ENCODE measurements at regions not wholly inside any gene's neighbourhood (a gene's known extent, or its start where the extent isn't known, plus 50 kb on each side); places are given as distances from the start of the nearest gene placed in this dataset.

DNA sequence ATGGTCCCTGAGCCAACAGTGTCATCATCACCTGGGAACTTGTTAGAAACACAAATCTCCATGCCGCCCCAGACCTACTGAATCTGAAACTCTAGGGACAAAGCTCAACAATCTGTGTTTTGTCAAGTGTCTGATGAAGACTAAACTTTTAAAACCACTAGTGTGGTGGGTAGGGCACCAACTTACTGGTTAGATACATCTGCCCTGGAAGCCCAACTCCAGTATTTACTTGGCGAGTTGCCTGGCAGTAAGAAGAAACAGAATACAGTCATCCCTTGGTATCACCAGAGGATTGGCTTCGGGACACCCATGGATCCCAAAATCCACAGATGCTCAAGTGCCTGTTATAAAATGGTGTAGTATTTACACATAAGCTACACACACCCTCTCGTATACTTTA, 367.9 kb upstream of the DUSP10 start:
- H3K36me3 ChIP-seq = no peaks in the 10 kb centered on the region
- intact Hi-C loops (cut with DNase I; ENCODE audit: low total_unique reads) = no loop called here
- no peak for DNase-seq
- TF ChIP-seq, protein P1, sequence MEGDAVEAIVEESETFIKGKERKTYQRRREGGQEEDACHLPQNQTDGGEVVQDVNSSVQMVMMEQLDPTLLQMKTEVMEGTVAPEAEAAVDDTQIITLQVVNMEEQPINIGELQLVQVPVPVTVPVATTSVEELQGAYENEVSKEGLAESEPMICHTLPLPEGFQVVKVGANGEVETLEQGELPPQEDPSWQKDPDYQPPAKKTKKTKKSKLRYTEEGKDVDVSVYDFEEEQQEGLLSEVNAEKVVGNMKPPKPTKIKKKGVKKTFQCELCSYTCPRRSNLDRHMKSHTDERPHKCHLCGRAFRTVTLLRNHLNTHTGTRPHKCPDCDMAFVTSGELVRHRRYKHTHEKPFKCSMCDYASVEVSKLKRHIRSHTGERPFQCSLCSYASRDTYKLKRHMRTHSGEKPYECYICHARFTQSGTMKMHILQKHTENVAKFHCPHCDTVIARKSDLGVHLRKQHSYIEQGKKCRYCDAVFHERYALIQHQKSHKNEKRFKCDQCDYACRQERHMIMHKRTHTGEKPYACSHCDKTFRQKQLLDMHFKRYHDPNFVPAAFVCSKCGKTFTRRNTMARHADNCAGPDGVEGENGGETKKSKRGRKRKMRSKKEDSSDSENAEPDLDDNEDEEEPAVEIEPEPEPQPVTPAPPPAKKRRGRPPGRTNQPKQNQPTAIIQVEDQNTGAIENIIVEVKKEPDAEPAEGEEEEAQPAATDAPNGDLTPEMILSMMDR (IDR thresholded peaks at IDR 0.05 in 8 of 11, conservative IDR thresholded peaks at IDR 0.05 in 3 of 11) = no peak
- TF ChIP-seq POLR2AphosphoS5 (IDR thresholded peaks at IDR 0.05) (no peak), POLR2A (IDR thresholded peaks at IDR 0.05) (no peak)
- no peaks in the 10 kb centered on the region for H3K9me3 ChIP-seq
- WGBS, 5 donors = 81 to 96% (median 90%) methylated on average over 4 of the region's 4 CpGs
- no peak overlapping the region for H3K27ac ChIP-seq
- H3K4me1 ChIP-seq = peaks cover 0 to 6% (median 0%) of the 10 kb centered on the region in 6 donors
- H3K4me3 ChIP-seq = no peak overlapping the region
- no peaks in the 10 kb centered on the region for H3K27me3 ChIP-seq (replicated peaks in 1 of 7)

DNA sequence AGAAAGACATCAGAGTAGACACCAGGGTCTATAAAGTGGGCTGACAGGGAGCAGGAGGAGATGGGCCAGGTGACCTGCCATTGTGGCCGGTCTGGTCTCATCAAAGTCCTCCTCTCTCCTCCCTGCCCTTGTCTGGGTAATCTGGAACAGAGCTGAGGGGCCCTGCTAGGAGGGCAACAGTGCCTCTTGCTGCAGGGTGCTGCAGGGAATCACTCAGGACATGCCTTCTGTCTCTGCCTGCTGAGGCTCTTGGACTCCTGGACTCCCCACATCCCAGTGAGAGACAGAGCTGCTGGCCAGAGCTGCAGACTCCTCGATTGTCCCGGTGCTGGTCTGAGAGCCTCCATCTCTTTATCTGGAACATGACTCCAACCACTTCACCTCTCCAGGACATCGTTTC, 366.1 kb upstream of the DUSP10 start:
- intact Hi-C loops (cut with DNase I; ENCODE audit: low total_unique reads) = no loop called here
- Histone ChIP-seq H3K4me1 (peaks cover 0 to 6% (median 0%) of the 10 kb centered on the region in 6 donors), H3K9me3 (no peaks in the 10 kb centered on the region), H3K36me3 (no peaks in the 10 kb centered on the region), H3K4me3 (no peak overlapping the region), H3K27me3 (replicated peaks in 1 of 7) (peaks cover 0 to 6% (median 0%) of the 10 kb centered on the region in 7 donors), H3K27ac (no peak overlapping the region)
- 82 to 89% (median 87%) methylated on average over 3 to 4 of the region's 4 CpGs for WGBS, 5 donors
- no peak for DNase-seq
- TF ChIP-seq, protein P1 (IDR thresholded peaks at IDR 0.05 in 8 of 11, conservative IDR thresholded peaks at IDR 0.05 in 3 of 11) = no peak
- no peak for TF ChIP-seq POLR2A (IDR thresholded peaks at IDR 0.05)
- TF ChIP-seq POLR2AphosphoS5 (IDR thresholded peaks at IDR 0.05) = no peak

DNA sequence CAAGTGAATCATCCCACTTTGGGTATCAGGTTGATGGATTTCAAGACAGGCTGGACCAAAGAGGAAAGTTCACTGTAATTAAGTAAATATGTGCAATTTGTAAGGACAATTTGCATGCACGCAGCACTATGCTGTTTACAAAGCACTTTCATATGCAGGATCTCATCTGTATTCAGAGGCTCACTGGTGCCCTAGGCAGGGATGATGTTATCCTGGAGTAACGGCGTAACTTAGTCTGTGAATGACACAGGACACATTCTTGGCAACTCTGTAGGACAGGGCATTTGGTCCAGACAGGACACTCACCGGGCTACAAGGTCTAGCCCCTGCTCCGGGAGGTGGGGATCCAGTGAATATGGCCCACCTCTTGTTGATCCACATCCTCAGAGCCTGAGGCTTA, 365.4 kb upstream of the DUSP10 start:
- no peaks in the 10 kb centered on the region for H3K9me3 ChIP-seq
- no peak for TF ChIP-seq POLR2A (IDR thresholded peaks at IDR 0.05)
- no peak overlapping the region for H3K27ac ChIP-seq
- no peak for DNase-seq
- peaks cover 0 to 6% (median 0%) of the 10 kb centered on the region in 6 donors for H3K4me1 ChIP-seq
- H3K27me3 ChIP-seq (replicated peaks in 1 of 7) = peaks cover 0 to 6% (median 0%) of the 10 kb centered on the region in 7 donors
- no peak overlapping the region for H3K4me3 ChIP-seq
- intact Hi-C loops (cut with DNase I; ENCODE audit: low total_unique reads) = no loop called here
- H3K36me3 ChIP-seq = no peaks in the 10 kb centered on the region
- 58 to 96% (median 93%) methylated on average over 3 to 5 of the region's 5 CpGs for WGBS, 5 donors

DNA sequence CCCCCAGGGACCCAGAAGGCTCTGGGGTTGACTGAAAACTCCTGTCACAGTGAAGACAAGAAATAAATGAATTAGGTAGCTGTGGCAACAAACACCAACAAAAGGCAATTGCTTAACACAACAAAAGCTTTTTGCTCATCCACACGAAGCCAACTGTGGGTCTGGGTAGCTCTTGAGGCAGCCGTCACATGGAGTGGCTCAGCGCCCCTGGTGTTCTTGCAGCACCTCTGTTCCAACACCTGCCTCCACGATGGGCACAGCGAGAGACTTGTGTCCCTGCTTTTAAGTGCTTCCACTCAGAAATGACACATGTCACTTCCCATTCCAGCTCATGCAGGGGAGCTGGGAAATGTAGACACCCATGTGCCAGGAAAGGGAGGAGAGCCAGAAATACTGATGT, 364.5 kb upstream of the DUSP10 start:
- 50 to 82% (median 73%) methylated on average over 5 of the region's 5 CpGs for WGBS, 5 donors
- Histone ChIP-seq H3K27ac (no peak overlapping the region), H3K4me1 (peaks cover 0 to 6% (median 0%) of the 10 kb centered on the region in 6 donors), H3K4me3 (no peak overlapping the region), H3K36me3 (no peaks in the 10 kb centered on the region), H3K9me3 (no peaks in the 10 kb centered on the region), H3K27me3 (replicated peaks in 1 of 7) (peaks cover 0 to 6% (median 0%) of the 10 kb centered on the region in 7 donors)
- no peak for TF ChIP-seq POLR2A (IDR thresholded peaks at IDR 0.05)
- TF ChIP-seq, protein P1 (IDR thresholded peaks at IDR 0.05 in 8 of 11, conservative IDR thresholded peaks at IDR 0.05 in 3 of 11) = no peak
- TF ChIP-seq POLR2AphosphoS5 (IDR thresholded peaks at IDR 0.05) = no peak
- intact Hi-C loops (cut with DNase I; ENCODE audit: low total_unique reads) = no loop called here
- DNase-seq = no peak

DNA sequence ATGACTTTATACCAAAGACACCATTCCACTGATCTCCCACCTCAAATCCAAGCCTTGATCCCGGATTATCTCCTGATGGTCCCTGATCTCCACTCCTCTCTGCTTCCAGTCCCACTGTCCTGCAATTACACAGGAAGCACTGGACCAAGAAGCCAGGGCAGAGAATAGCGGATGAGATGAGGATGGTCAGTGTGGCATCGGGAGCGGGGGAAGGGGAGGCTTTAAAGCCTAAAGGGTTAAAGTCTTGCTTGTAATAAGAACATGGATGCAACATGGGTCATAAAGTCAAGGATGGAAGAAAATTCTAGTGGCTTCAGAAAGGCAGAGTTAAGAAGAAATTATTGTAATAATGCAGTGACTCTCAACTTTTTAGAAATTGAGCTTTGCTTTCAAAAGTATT, 364.0 kb upstream of the DUSP10 start:
- intact Hi-C loops (cut with DNase I; ENCODE audit: low total_unique reads) = no loop called here
- WGBS, 5 donors = 90 to 96% (median 95%) methylated on average over 4 of the region's 4 CpGs

More for the DNA sequence above, 364.0 kb upstream of the DUSP10 start:
- Histone ChIP-seq H3K36me3 (no peaks in the 10 kb centered on the region), H3K27ac (no peak overlapping the region), H3K4me3 (no peak overlapping the region), H3K9me3 (no peaks in the 10 kb centered on the region), H3K27me3 (replicated peaks in 1 of 7) (peaks cover 0 to 6% (median 0%) of the 10 kb centered on the region in 7 donors), H3K4me1 (peaks cover 0 to 6% (median 0%) of the 10 kb centered on the region in 6 donors)
- no peak for DNase-seq
- TF ChIP-seq POLR2A (IDR thresholded peaks at IDR 0.05) = no peak
- TF ChIP-seq, protein P1 (IDR thresholded peaks at IDR 0.05 in 8 of 11, conservative IDR thresholded peaks at IDR 0.05 in 3 of 11) = no peak
- TF ChIP-seq POLR2AphosphoS5 (IDR thresholded peaks at IDR 0.05) = no peak
